GM19438 (cell line): ENCODE measurements at regions not wholly inside any gene's neighbourhood (a gene's known extent, or its start where the extent isn't known, plus 50 kb on each side); places are given as distances from the start of the nearest gene placed in this dataset.

Experiments
- ATAC-seq: cut with Tn5 transposase; IDR thresholded peaks from one replicate; pipeline ENCODE4 v1.9.1; 2021; ENCODE audit warnings: low read depth; ENCODE audit not compliant: unreplicated experiment

GRCh38 chr3:176934698-176935097, 262.6 kb downstream of the TBL1XR1 start:
- no peak for ATAC-seq

- ATAC-seq = no peak
Measured at GRCh38 chr3:176933704-176934103, 263.6 kb downstream of the TBL1XR1 start.

DNA sequence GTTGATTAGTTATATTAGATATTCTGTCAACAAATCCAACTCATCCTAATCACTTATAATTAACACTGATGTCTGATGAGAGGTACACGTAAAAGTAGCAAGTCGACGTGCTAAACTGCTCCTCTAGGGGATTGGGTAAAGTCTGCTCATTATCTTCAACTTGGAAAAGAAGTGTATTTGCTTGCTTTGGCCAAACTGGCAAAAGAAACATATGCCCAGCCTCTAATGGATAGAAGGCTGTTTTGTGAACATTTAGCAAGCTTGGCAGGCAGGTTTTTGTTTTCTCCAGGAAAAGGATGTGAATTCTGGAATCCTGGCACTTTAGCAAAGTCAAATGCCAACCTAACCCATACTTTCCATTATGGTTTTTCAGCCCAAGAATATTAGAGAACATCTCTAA, 264.8 kb downstream of the TBL1XR1 start:
- no peak for ATAC-seq

DNA sequence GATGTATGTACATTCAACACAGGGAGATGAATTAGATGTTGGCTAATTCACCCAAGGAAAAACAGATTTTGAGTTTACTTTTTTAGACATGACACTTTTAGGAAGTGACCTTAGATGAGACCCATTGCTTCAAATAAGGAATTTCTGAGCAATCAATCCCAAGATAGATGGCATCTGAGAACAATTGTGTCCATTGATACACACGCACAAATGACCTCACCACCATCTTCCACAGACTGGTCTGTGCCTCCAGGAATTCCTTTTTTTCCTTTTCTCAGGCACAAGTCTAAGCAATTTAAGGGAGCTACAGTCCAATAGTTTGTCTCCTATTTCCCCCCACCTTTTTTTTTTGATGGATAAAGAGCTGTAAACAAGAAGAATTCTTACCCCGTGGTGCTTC, 265.3 kb downstream of the TBL1XR1 start:
- no peak for ATAC-seq

GRCh38 chr3:176930942-176931341, 266.3 kb downstream of the TBL1XR1 start:
- ATAC-seq = no peak

DNA sequence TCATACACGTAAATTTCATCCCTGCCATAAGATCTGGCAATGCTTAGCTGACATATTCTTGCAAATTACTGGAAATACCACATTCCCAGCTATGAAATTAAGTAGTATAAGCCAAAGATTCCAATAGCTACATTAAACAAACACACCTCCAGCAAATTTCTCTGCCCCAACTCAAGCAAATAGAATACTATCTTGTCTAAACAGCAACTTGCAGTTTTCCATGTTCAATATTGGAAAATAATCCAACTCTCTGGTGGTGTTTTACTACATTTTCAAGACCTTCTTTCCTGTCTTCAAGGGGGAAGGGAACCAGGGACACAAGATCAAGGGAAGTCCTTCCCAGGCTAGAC, 268.7 kb downstream of the TBL1XR1 start:
- ATAC-seq = no peak

GRCh38 chr3:176927706-176928581, 269.3 kb downstream of the TBL1XR1 start:
- ATAC-seq = no peak

- ATAC-seq = no peak
Measured at GRCh38 chr3:176927280-176927679, 270.0 kb downstream of the TBL1XR1 start.

GRCh38 chr3:176926688-176927087, 270.6 kb downstream of the TBL1XR1 start:
- ATAC-seq = no peak

- no peak for ATAC-seq
Measured at GRCh38 chr3:176926034-176926433, 271.2 kb downstream of the TBL1XR1 start.

DNA sequence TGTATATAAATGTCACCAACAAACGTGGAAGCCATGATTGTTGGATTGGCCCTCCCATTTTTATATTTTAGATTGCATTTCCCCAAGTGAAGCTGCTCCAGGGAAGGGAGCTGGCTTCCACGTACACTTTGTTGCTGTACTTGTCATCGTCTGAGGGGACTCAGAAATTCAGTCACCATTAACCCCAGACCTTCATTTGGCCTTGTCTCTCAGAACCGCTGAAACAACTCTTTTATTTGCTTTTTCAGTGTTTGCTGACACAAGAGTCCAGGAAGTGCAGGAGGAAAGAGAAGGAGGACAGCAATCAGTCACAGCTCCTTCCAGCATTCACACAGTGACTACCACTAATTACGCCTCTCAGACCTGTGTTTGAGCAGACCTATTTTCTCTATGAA, 276.5 kb downstream of the TBL1XR1 start:
- no peak for ATAC-seq

DNA sequence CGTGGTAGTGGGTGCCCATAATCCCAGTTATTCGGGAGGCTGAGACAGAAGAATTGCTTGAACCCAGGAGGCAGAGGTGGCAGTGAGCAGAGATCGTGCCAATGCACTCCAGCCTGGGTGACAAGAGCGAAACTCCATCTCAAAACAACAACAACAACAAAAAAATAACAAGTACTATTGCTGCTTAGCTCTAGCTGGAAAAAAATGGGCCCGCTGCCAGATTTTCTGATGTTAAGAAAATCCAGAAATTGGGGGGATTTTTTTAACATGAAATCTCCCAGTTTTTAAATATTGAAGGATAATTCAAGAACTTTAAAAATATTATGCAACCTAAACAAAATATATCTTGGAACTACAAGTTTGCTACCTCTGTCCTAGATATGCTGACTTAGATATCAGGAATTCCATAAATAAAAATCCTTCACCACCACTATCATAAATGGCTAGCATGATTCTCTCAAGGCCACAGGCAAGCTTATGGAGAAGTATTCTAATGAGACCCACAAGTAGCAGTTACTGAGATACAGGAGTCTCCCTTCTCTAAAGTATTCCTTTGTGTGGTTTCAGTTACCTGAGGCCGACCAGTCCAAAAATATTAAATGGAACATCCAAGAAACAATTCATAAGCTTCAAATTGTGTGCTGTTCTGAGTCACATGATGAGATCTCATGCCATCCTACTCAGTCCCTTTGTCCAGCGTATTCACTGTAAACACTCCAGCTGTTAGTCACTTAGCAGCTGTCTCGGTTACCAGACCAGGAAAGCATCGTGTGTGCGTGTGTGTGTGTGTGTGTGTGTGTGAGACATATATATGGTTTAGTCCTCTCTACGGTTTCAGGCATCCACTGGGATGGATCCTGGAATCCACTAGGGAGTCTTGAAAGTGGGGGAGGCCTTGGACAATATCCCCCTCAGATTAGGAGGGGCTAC, 277.2 kb downstream of the TBL1XR1 start:
- ATAC-seq = no peak

DNA sequence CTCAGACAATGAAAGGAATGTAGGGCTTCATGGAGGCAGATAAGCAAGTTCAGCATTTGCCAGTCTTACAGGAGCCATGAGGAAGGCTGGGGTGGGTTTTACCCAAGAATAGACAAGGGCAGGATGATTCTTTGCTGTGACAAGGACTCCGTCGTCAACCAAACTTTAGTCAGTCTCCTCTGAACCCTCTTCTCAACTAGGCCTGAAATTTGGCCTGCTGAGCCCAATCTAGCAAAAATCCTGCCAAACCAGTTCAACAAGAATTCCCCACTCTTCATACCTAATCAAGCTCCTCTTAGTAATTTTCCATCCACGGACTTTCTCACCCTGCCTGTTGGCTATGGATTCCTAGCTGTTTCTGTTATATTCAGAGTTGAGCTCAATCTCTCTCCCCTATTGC, 280.5 kb downstream of the TBL1XR1 start:
- ATAC-seq = no peak

GRCh38 chr3:176914764-176915163, 282.5 kb downstream of the TBL1XR1 start:
- no peak for ATAC-seq

GRCh38 chr3:176911579-176911978, 285.7 kb downstream of the TBL1XR1 start:
- no peak for ATAC-seq

- no peak for ATAC-seq
Measured at GRCh38 chr3:176909044-176909443, 288.2 kb downstream of the TBL1XR1 start.

DNA sequence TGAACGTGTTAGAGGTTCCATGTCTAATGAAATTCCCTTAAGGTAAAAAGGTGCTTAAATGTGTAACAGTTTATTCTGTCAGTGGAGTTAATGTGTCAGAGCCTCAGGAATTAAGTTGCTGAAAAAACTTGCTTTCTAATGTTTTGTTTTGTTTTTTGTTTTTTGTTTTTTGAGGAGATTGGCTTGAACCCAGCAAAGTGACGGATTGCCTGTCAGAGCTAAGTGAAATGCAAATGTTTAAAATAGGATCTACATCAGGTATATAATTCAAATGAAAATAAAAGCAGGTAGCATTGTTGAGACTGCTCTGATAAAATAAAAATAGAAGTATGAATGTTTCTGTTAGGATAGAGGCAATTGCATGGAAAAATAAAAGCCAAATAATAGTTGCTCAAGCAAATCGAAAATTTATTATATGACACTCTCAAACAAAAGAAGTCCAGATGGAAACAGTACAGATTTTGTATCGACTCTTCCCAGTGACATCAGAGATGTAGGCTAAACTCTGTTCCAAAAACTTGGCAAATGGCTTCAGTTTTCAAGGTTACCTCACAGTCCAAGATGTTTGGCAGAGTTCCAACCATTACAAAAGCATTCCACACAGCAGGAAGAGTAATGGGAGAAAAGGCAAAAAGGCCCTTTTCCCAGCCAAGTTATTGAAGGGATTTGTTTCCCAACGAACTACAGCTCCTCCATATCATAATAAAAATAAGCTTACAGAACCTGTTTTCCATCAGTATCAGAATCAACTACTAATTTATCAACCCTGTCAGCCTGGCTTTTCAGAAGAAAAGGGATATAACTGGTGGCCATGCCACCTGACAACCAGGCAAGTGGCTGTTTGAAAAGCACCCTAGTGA, 291.0 kb downstream of the TBL1XR1 start:
- no peak for ATAC-seq

- no peak for ATAC-seq
Measured at GRCh38 chr3:176905331-176905730, 292.0 kb downstream of the TBL1XR1 start.

- no peak for ATAC-seq
Measured at GRCh38 chr3:176904506-176904905, 292.8 kb downstream of the TBL1XR1 start.

- ATAC-seq = no peak
Measured at GRCh38 chr3:176896640-176897039, 300.6 kb downstream of the TBL1XR1 start.

GRCh38 chr3:176896165-176896564, 301.1 kb downstream of the TBL1XR1 start:
- no peak for ATAC-seq
